ENCODE measurements at regions not wholly inside any gene's neighbourhood (a gene's known extent, or its start where the extent isn't known, plus 50 kb on each side); places are given as distances from the start of the nearest gene placed in this dataset.
"Not testable (repeated sequence)": the region's sequence is repeated elsewhere in the genome, so short reads cannot be mapped to it uniquely, and the experiment has no call there.

DNA sequence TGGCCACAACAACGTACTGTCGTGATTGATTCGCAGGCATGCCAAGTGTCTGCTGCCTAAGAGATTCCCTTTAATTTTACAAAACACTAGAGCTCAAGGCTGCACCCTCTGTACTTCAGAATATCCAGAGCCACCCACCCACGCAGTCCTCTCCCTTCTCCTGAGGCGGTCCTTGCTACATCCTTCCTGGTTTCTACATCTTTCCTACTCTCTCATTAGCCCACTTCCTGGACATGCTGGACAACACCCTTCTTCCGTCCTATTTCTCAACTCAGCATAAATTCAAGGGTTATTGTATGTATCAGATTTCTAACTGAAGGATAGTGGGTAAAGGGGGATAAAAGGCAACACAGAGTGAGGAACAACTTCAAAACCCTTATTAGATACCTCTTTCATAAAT, 148.4 kb upstream of the MAP3K1 start:
- TF ChIP-seq, protein P1, sequence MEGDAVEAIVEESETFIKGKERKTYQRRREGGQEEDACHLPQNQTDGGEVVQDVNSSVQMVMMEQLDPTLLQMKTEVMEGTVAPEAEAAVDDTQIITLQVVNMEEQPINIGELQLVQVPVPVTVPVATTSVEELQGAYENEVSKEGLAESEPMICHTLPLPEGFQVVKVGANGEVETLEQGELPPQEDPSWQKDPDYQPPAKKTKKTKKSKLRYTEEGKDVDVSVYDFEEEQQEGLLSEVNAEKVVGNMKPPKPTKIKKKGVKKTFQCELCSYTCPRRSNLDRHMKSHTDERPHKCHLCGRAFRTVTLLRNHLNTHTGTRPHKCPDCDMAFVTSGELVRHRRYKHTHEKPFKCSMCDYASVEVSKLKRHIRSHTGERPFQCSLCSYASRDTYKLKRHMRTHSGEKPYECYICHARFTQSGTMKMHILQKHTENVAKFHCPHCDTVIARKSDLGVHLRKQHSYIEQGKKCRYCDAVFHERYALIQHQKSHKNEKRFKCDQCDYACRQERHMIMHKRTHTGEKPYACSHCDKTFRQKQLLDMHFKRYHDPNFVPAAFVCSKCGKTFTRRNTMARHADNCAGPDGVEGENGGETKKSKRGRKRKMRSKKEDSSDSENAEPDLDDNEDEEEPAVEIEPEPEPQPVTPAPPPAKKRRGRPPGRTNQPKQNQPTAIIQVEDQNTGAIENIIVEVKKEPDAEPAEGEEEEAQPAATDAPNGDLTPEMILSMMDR (IDR thresholded peaks at IDR 0.05): no peak
- TF ChIP-seq ZFX (IDR thresholded peaks at IDR 0.05; ENCODE audit: borderline replicate concordance): no peak
- H3K27ac ChIP-seq: no peak overlapping the region

DNA sequence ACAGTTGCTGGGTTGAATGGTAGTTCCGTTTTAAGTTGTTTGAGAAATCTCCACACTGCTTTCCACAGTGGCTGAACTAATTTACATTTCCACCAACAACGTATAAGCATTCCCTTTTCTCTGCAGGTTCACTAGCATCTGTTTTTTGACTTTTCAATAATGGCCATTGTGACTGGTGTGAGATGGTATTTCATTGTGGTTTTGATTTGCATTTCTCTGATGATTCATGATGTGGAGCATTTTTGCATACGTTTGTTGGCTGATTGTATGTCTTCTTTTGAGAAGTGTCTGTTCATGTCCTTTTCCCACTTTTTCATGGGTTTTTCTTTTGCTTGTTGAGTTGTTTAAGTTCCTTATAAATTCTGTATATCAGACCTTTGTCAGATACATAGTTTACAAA, 150.2 kb upstream of the MAP3K1 start:
- not testable (repeated sequence) for H3K27ac ChIP-seq

DNA sequence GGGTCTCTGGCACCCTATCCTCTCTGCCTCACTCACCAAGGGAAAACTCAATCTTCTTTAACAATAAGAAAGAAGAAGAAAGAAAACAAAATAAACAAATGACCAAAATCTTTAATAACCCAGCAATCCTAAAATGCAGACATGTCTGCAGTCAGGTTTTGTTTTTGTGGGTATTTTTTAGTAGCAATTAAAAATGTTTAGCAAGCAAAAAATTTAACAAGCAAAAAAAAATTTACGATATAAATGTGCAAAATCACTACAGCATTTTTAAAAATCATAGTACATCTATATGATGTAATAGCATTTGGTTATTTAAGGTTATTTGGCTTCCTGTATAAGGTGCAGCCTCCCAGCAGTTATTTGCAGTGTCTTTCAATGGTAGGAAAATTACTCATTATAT, 151.3 kb upstream of the MAP3K1 start:
- no peak overlapping the region for H3K27ac ChIP-seq
- TF ChIP-seq, protein P1 (IDR thresholded peaks at IDR 0.05): no peak
- no peak for TF ChIP-seq ZFX (IDR thresholded peaks at IDR 0.05; ENCODE audit: borderline replicate concordance)

DNA sequence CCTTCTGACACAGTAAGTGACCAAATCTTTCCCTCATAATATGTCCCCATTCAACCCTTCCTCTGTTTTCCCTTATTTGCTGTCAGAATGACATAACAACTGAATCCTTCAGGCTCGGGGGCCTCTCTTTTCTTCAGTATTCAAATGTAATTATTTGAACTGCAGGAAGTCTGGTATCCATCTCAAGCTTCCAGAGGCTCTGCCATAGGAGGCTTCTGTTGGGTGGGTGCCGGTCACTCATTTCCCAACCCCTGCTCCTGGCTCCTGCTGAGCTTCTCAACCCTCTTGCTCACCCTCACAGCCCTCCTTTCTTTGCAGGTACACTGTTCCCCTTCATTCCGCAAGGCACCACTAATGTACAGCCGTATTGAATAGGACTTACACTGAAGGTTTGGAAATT, 151.8 kb upstream of the MAP3K1 start:
- no peak for TF ChIP-seq ZFX (IDR thresholded peaks at IDR 0.05; ENCODE audit: borderline replicate concordance)
- TF ChIP-seq, protein P1 (IDR thresholded peaks at IDR 0.05): no peak
- no peak overlapping the region for H3K27ac ChIP-seq

DNA sequence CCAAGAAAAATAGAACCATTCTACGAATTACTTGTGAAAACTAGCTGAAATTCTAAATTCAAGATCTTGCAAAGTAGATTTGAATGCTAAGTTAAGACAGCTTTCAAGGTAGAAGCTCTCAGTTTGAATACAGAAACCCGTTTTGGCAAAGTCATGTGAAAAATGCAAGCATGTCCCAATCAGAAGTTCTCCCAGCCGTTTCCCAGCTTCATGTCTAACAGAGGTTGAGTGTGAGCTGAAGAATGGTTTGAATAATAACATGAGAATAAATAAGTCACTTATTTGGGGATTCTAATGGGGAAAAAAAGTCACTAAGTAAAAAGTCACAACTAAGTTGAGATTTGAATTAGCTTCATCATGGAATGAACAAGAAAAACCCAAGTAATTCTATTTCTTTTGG, 152.5 kb upstream of the MAP3K1 start:
- TF ChIP-seq ZFX (IDR thresholded peaks at IDR 0.05; ENCODE audit: borderline replicate concordance): no peak
- TF ChIP-seq, protein P1 (IDR thresholded peaks at IDR 0.05): no peak
- H3K27ac ChIP-seq: no peak overlapping the region

DNA sequence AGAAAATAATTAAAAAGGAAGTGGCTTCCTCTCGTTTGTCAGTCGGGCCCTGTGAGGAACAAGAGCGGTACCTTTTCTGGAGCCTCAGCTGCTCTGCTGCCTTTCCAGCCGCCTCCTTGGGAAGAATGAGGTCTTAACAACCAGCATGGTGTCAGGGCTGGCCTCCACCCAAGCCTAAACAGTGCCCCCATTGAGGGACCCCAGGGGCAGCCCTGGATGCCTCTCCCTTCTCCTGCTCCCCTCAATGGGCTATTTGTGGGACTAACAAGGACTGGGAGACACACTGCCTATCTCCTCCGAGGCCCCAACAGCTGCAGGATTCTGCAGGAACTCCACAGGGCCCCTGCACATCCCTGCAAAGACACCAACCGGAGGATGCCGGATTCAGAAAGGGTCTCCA, 155.4 kb upstream of the MAP3K1 start:
- no peak overlapping the region for H3K27ac ChIP-seq
- TF ChIP-seq, protein P1 (IDR thresholded peaks at IDR 0.05): no peak
- TF ChIP-seq ZFX (IDR thresholded peaks at IDR 0.05; ENCODE audit: borderline replicate concordance): no peak

DNA sequence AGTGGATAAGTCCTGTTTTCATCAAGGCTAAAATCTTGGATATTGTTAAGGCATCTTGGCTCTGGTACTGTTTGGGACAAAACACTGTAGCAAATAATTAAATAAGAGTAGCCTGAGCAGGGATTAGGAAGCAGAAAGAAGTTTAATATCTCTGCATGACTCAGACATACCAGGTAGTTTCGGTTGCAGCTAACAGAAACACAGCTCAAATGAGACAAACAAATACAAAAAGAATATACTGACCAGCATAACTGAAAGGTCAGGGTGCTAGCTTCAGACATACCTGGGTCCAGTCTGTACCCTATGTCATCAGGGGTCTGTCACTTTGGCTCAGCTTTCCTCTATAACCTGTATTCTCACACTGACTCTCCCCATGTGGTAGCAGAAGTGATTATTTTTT, 156.4 kb upstream of the MAP3K1 start:
- no peak overlapping the region for H3K27ac ChIP-seq
- TF ChIP-seq, protein P1 (IDR thresholded peaks at IDR 0.05): no peak
- no peak for TF ChIP-seq ZFX (IDR thresholded peaks at IDR 0.05; ENCODE audit: borderline replicate concordance)
